NCI-H69 (cell line): ENCODE measurements at regions not wholly inside any gene's neighbourhood (a gene's known extent, or its start where the extent isn't known, plus 50 kb on each side); places are given as distances from the start of the nearest gene placed in this dataset.

Experiments
- DNase-seq: peaks from one replicate; lab custom pipeline; 2025; lab: John Stamatoyannopoulos, UW

- no peak for DNase-seq
Measured at GRCh38 chr10:71123023-71123422, 89.3 kb upstream of the UNC5B start.

- peak; percentile 61 for DNase-seq
Measured at GRCh38 chr10:71124921-71125748, 87.2 kb upstream of the UNC5B start.

- no peak for DNase-seq
Measured at GRCh38 chr10:71125749-71126107, 86.6 kb upstream of the UNC5B start.

GRCh38 chr10:71126432-71126831, 85.9 kb upstream of the UNC5B start:
- DNase-seq: no peak

GRCh38 chr10:71127104-71127503, 85.3 kb upstream of the UNC5B start:
- peak; percentile 47 for DNase-seq

GRCh38 chr10:71127773-71128172, 84.6 kb upstream of the UNC5B start:
- peak; percentile 16 for DNase-seq

- DNase-seq: peak; percentile 22
Measured at GRCh38 chr10:71128311-71128980, 83.9 kb upstream of the UNC5B start.

- no peak for DNase-seq
Measured at GRCh38 chr10:71131096-71131495, 81.3 kb upstream of the UNC5B start.

- no peak for DNase-seq
Measured at GRCh38 chr10:71131508-71132088, 80.8 kb upstream of the UNC5B start.

GRCh38 chr10:71132321-71132810, 80.0 kb upstream of the UNC5B start:
- DNase-seq: peak; percentile 23

- DNase-seq: peak; percentile 27
Measured at GRCh38 chr10:71133710-71134686, 78.4 kb upstream of the UNC5B start.

- peak; percentile 70 for DNase-seq
Measured at GRCh38 chr10:71134732-71135211, 77.6 kb upstream of the UNC5B start.

GRCh38 chr10:71135236-71135635, 77.1 kb upstream of the UNC5B start:
- DNase-seq: peak; percentile 23

GRCh38 chr10:71136036-71136721, 76.2 kb upstream of the UNC5B start:
- peak; percentile 61 for DNase-seq

- no peak for DNase-seq
Measured at GRCh38 chr10:71137701-71138100, 74.7 kb upstream of the UNC5B start.

GRCh38 chr10:71138166-71138830, 74.1 kb upstream of the UNC5B start:
- peak; percentile 72 for DNase-seq

- no peak for DNase-seq
Measured at GRCh38 chr10:71141528-71141927, 70.8 kb upstream of the UNC5B start.

GRCh38 chr10:71143170-71143569, 69.2 kb upstream of the UNC5B start:
- DNase-seq: no peak

- DNase-seq: no peak
Measured at GRCh38 chr10:71143610-71144009, 68.8 kb upstream of the UNC5B start.

GRCh38 chr10:71144824-71145223, 67.5 kb upstream of the UNC5B start:
- no peak for DNase-seq
